ENCODE measurements at regions not wholly inside any gene's neighbourhood (a gene's known extent, or its start where the extent isn't known, plus 50 kb on each side); places are given as distances from the start of the nearest gene placed in this dataset.

GRCh38 chr15:39184701-39185390, 396.0 kb upstream of the THBS1 start:
- TF ChIP-seq CTCF (IDR thresholded peaks at IDR 0.05) (no peak), POLR2A (IDR thresholded peaks at IDR 0.05) (no peak)

Measured in lower leg skin (tissue), 3 donors.